B cell (primary cell): ENCODE measurements at regions not wholly inside any gene's neighbourhood (a gene's known extent, or its start where the extent isn't known, plus 50 kb on each side); places are given as distances from the start of the nearest gene placed in this dataset.

Source experiments
- ATAC-seq: fragments of 200-7000 bp; cut with Tn5 transposase; one replicate; pipeline ENCODE4 v1.10.0; 2021; ENCODE audit warnings: low read depth, mild to moderate bottlenecking, moderate number of reproducible peaks, moderate library complexity
- CTCF ChIA-PET: fragments of 350-600 bp; sonication (Branson Sonifier 250); formaldehyde crosslinking; loops from one replicate; lab custom pipeline; 2021; ENCODE audit warnings: antibody characterized with exemption, inconsistent platforms; lab: Charles Lee
- POLR2A ChIA-PET: fragments of 350-600 bp; sonication (Branson Sonifier 250); formaldehyde crosslinking; loops from one replicate; lab custom pipeline; 2021; ENCODE audit warnings: antibody characterized with exemption; lab: Charles Lee
- DNase-seq: peaks from one replicate; pipeline ENCODE4 v3.0.0; 2013
- H2AFZ ChIP-seq: 2 replicates; pipeline ENCODE4 v1.6.1; 2012; ENCODE audit warnings: mild to moderate bottlenecking, low read depth, low read length; ENCODE audit not compliant: insufficient read depth, poor library complexity, severe bottlenecking
- H3K27ac ChIP-seq, 2 donors: 1 replicate in 1 of 2; 2 replicates in 1 of 2; pipeline ENCODE4 v1.5.1; 2012 to 2013; ENCODE audit warnings: low read length in 2 of 2, mild to moderate bottlenecking in 2 of 2, moderate library complexity in 1 of 2
- H3K27me3 ChIP-seq, 4 experiments: fragments of 200-600 bp in 1 of 4; sonication (generic) in 1 of 4; replicated peaks in 1 of 4; 1 replicate in 2 of 4; 2 replicates in 2 of 4; pipeline versions ENCODE4 v1.6.1 to v1.7.0; 2013 to 2016; ENCODE audit warnings: low read length in 3 of 4, mild to moderate bottlenecking in 2 of 4, mixed read lengths in 1 of 4, moderate library complexity in 1 of 4; ENCODE audit not compliant: insufficient read depth in 4 of 4, control insufficient read depth in 3 of 4; ENCODE audit errors: control extremely low read depth in 1 of 4
- H3K36me3 ChIP-seq, 2 experiments: replicated peaks in 1 of 2; 1 replicate in 1 of 2; 2 replicates in 1 of 2; pipeline versions ENCODE4 v1.6.1 to v1.7.1; 2013; ENCODE audit warnings: low read length in 1 of 2; ENCODE audit not compliant: insufficient read depth in 2 of 2, control insufficient read depth in 1 of 2; ENCODE audit errors: control extremely low read depth in 1 of 2, extremely low read depth in 1 of 2
- H3K4me1 ChIP-seq, 2 donors: fragments of 200-600 bp in 1 of 2; sonication (generic) in 1 of 2; 1 replicate in 1 of 2; 2 replicates in 1 of 2; pipeline versions ENCODE4 v1.5.1 to v1.6.1; 2013 to 2017; ENCODE audit warnings: low read length in 2 of 2; ENCODE audit not compliant: control insufficient read depth in 2 of 2, insufficient read depth in 2 of 2
- H3K4me2 ChIP-seq: replicated peaks from 2 replicates; pipeline ENCODE3; 2012; ENCODE audit warnings: mild to moderate bottlenecking, low read depth, low read length; ENCODE audit not compliant: poor library complexity, severe bottlenecking
- H3K4me3 ChIP-seq, 5 experiments: fragments of 200-600 bp in 1 of 5; sonication (generic) in 1 of 5; 1 replicate in 3 of 5; 2 replicates in 2 of 5; pipeline versions ENCODE4 v1.5.1 to v1.7.0; 2011 to 2016; ENCODE audit warnings: low read length in 4 of 5, mild to moderate bottlenecking in 4 of 5, low read depth in 2 of 5, control low read depth in 1 of 5, moderate library complexity in 1 of 5; ENCODE audit not compliant: insufficient read depth in 1 of 5; ENCODE audit errors: control extremely low read depth in 1 of 5, extremely low read depth in 1 of 5
- H3K79me2 ChIP-seq: fragments of 200-600 bp; sonication (generic); one replicate; pipeline ENCODE4 v1.6.0; 2016; ENCODE audit warnings: low read length; ENCODE audit not compliant: control insufficient read depth, insufficient read depth
- H3K9ac ChIP-seq: fragments of 200-600 bp; sonication (generic); 2 replicates; pipeline ENCODE4 v1.6.1; 2017; ENCODE audit warnings: mild to moderate bottlenecking, low read length, moderate library complexity
- H3K9me3 ChIP-seq, 3 donors: one replicate each; pipeline versions ENCODE4 v1.6.1 to v1.7.1; 2013; ENCODE audit warnings: low read length in 2 of 3; ENCODE audit not compliant: control insufficient read depth in 2 of 3, insufficient read depth in 1 of 3; ENCODE audit errors: control extremely low read depth in 1 of 3
- H4K20me1 ChIP-seq: 2 replicates; pipeline ENCODE4 v1.6.0; 2012; ENCODE audit warnings: mild to moderate bottlenecking, low read length; ENCODE audit not compliant: insufficient read depth, control insufficient read depth, poor library complexity, severe bottlenecking
- H3K27ac Mint-ChIP-seq: one replicate; pipeline ENCODE4 v1.8.0; 2021; ENCODE audit warnings: mixed read lengths
- H3K27me3 Mint-ChIP-seq: one replicate; pipeline ENCODE4 v1.8.0; 2021; ENCODE audit warnings: mixed read lengths
- H3K4me1 Mint-ChIP-seq: one replicate; pipeline ENCODE4 v1.8.0; 2021; ENCODE audit warnings: mixed read lengths
- H3K4me3 Mint-ChIP-seq: one replicate; pipeline ENCODE4 v1.8.0; 2021; ENCODE audit warnings: mixed read lengths
- H3K9me3 Mint-ChIP-seq: one replicate; pipeline ENCODE4 v1.8.0; 2022; ENCODE audit warnings: mixed read lengths; ENCODE audit not compliant: insufficient read depth
- EZH2 ChIP-seq: IDR thresholded peaks from 2 replicates; pipeline ENCODE4 v1.6.1; 2012; ENCODE audit warnings: borderline replicate concordance, low read depth, mild to moderate bottlenecking, moderate library complexity, low read length; ENCODE audit not compliant: insufficient read depth, poor library complexity, severe bottlenecking
- WGBS: methylation state at CpG from one replicate; pipeline ENCODE4 v1.1.5; 2013; ENCODE audit warnings: missing lambda C conversion rate; ENCODE audit not compliant: insufficient coverage; 5-methylcytosine and 5-hydroxymethylcytosine counted together
- intact Hi-C: fragments of 100-400 bp; cut with micrococcal nuclease; formaldehyde crosslinking; loops from one replicate; pipeline ENCODE4 v1.10.0; 2022
- TF ChIP-seq, protein P1 (sequence below): fragments of 200-600 bp; IDR thresholded peaks from one replicate; pipeline ENCODE4 v1.8.0; 2022; ENCODE audit warnings: antibody characterized with exemption, mild to moderate bottlenecking

DNA sequence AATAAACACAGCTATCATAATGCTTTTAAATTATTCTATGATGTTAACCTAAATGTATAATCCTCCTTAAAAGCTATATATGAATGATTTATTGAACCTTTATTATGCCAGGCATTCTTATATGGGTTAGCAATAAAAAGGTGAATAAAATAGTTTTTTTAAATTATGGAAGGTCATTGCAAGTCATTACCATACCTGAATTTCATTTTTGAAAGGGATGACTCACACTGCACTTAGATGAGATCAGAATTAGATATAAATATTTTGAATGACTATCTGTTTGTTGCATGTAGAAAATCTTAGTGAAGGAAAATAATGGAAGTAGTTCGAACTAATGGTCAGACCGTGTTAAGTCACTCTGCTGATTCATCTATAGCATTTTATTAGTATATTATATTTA, 822.3 kb downstream of the LUZP2 start:
- no peaks in the 10 kb centered on the region for H3K4me1 ChIP-seq
- no peak overlapping the region for H3K4me2 ChIP-seq
- H3K27ac Mint-ChIP-seq = no peak overlapping the region
- TF ChIP-seq, protein P1, sequence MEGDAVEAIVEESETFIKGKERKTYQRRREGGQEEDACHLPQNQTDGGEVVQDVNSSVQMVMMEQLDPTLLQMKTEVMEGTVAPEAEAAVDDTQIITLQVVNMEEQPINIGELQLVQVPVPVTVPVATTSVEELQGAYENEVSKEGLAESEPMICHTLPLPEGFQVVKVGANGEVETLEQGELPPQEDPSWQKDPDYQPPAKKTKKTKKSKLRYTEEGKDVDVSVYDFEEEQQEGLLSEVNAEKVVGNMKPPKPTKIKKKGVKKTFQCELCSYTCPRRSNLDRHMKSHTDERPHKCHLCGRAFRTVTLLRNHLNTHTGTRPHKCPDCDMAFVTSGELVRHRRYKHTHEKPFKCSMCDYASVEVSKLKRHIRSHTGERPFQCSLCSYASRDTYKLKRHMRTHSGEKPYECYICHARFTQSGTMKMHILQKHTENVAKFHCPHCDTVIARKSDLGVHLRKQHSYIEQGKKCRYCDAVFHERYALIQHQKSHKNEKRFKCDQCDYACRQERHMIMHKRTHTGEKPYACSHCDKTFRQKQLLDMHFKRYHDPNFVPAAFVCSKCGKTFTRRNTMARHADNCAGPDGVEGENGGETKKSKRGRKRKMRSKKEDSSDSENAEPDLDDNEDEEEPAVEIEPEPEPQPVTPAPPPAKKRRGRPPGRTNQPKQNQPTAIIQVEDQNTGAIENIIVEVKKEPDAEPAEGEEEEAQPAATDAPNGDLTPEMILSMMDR = no peak
- no peak for TF ChIP-seq EZH2
- no peaks in the 10 kb centered on the region for H3K27me3 ChIP-seq
- no peaks in the 10 kb centered on the region for H3K36me3 ChIP-seq
- H3K9me3 ChIP-seq = peaks cover 0 to 3% (median 0%) of the 10 kb centered on the region in 3 donors
- no peaks in the 10 kb centered on the region for H3K4me1 Mint-ChIP-seq
- no peak for ATAC-seq
- H3K27me3 Mint-ChIP-seq = no peaks in the 10 kb centered on the region
- no peak overlapping the region for H2AFZ ChIP-seq
- no peaks in the 10 kb centered on the region for H4K20me1 ChIP-seq
- no peak overlapping the region for H3K9ac ChIP-seq
- H3K4me3 Mint-ChIP-seq = no peak overlapping the region
- no peak for DNase-seq
- ChIA-PET CTCF (no interaction called here), POLR2A (no interaction called here)
- no CpG with 5 or more reads among the region's 2 CpGs for WGBS
- H3K27ac ChIP-seq = no peak overlapping the region
- H3K4me3 ChIP-seq = no peak overlapping the region
- intact Hi-C loops = no loop called here
- H3K79me2 ChIP-seq = no peaks in the 10 kb centered on the region
- no peaks in the 10 kb centered on the region for H3K9me3 Mint-ChIP-seq

DNA sequence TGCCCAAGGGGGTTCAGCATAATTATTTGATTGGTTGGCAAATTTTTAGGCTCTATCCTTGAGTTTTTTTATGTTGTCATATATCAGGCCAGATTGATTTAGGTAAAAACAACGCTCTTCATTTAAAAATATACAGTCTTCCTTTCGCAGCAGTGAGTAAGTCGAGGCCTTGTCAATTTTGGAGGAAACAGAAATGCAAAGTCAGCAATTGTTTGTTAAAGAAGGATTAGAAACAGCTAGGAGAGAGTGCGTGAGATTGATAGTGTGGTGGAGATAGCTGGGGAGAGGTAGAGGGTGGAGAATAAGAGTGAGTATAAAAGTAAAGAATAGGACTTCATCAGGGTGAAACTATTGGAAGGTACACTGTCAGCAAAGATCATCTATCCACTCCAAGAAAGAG, 830.8 kb downstream of the LUZP2 start:
- Histone ChIP-seq H3K9me3 (peaks cover 0 to 3% (median 0%) of the 10 kb centered on the region in 3 donors), H3K4me2 (no peak overlapping the region), H3K79me2 (no peaks in the 10 kb centered on the region), H3K36me3 (no peaks in the 10 kb centered on the region), H2AFZ (no peak overlapping the region), H3K27me3 (no peaks in the 10 kb centered on the region), H3K4me3 (no peak overlapping the region), H3K9ac (no peak overlapping the region), H3K27ac (no peak overlapping the region), H4K20me1 (no peaks in the 10 kb centered on the region), H3K4me1 (no peaks in the 10 kb centered on the region)
- CTCF ChIA-PET = no interaction called here
- DNase-seq (no peak), ATAC-seq (no peak)
- Mint-ChIP-seq H3K9me3 (no peaks in the 10 kb centered on the region), H3K4me1 (no peaks in the 10 kb centered on the region), H3K27me3 (no peaks in the 10 kb centered on the region), H3K4me3 (no peak overlapping the region), H3K27ac (no peak overlapping the region)
- WGBS = 80% methylated on average over 1 of the region's 4 CpGs
- POLR2A ChIA-PET = no interaction called here
- TF ChIP-seq EZH2 = no peak
- TF ChIP-seq, protein P1 = no peak
- intact Hi-C loops = no loop called here
